SK-N-SH (cell line): ENCODE measurements at regions not wholly inside any gene's neighbourhood (a gene's known extent, or its start where the extent isn't known, plus 50 kb on each side); places are given as distances from the start of the nearest gene placed in this dataset.

Experiments used
- CTCF ChIA-PET: fragments of 300-600, 350-600 bp; formaldehyde crosslinking; extraction: SDS; loops from one replicate; lab custom pipeline; 2021; lab: Yijun Ruan, JAX
- POLR2A ChIA-PET: fragments of 350-600 bp; sonication (Branson Sonifier 250); formaldehyde crosslinking; extraction: SDS; loops from one replicate; lab custom pipeline; 2020; ENCODE audit warnings: antibody characterized with exemption, inconsistent platforms; lab: Yijun Ruan, JAX
- DNase-seq: peaks from one replicate; pipeline ENCODE4 v3.0.0; 2012
- H2AFZ ChIP-seq: fragments of 200-600 bp; sonication (generic); 2 replicates; pipeline ENCODE4 v1.8.1; 2016; ENCODE audit warnings: antibody characterized with exemption, mild to moderate bottlenecking, low read depth
- H3F3A ChIP-seq: fragments of 200-600 bp; sonication (generic); replicated peaks from 2 replicates; pipeline ENCODE3; 2016; ENCODE audit warnings: antibody characterized with exemption, mild to moderate bottlenecking; ENCODE audit not compliant: insufficient read depth
- H3K27ac ChIP-seq, 2 experiments: fragments of 200-500 bp in 1 of 2; fragments of 200-600 bp in 1 of 2; sonication (Bioruptor generic) in 1 of 2; sonication (generic), shearing (Covaris generic) in 1 of 2; 2 replicates each; pipeline versions ENCODE4 v1.5.1 to v1.6.1; 2014 to 2016; ENCODE audit warnings: low read depth in 2 of 2, inconsistent platforms in 1 of 2, low read length in 1 of 2, mild to moderate bottlenecking in 1 of 2, mixed read lengths in 1 of 2
- H3K27me3 ChIP-seq: fragments of 200-600 bp; sonication (generic), shearing (Covaris generic); 2 replicates; pipeline ENCODE4 v1.6.1; 2016; ENCODE audit warnings: mixed run types; ENCODE audit not compliant: insufficient read depth
- H3K36me3 ChIP-seq, 2 experiments: fragments of 200-500 bp in 1 of 2; fragments of 200-600 bp in 1 of 2; sonication (Bioruptor generic) in 1 of 2; sonication (generic) in 1 of 2; replicated peaks in 1 of 2; 2 replicates each; pipeline versions ENCODE3 to v1.5.1; 2014 to 2016; ENCODE audit warnings: low read length in 1 of 2, mild to moderate bottlenecking in 1 of 2; ENCODE audit not compliant: insufficient read depth in 2 of 2, control insufficient read depth in 1 of 2
- H3K4me1 ChIP-seq, 2 experiments: fragments of 200-500 bp in 1 of 2; fragments of 200-600 bp in 1 of 2; sonication (Bioruptor generic) in 1 of 2; sonication (generic), shearing (Covaris generic) in 1 of 2; 2 replicates each; pipeline versions ENCODE4 v1.5.1 to v1.6.1; 2014 to 2016; ENCODE audit warnings: low read depth in 1 of 2, low read length in 1 of 2, mixed run types in 1 of 2; ENCODE audit not compliant: insufficient read depth in 2 of 2, control insufficient read depth in 1 of 2
- H3K4me2 ChIP-seq: fragments of 200-600 bp; sonication (generic), shearing (Covaris generic); 2 replicates; pipeline ENCODE4 v1.6.1; 2017; ENCODE audit warnings: mixed run types
- H3K4me3 ChIP-seq, 2 experiments: fragments of 200-500 bp in 1 of 2; fragments of 200-600 bp in 1 of 2; sonication (Bioruptor generic) in 1 of 2; sonication (generic), shearing (Covaris generic) in 1 of 2; 2 replicates each; pipeline versions ENCODE4 v1.5.1 to v1.8.1; 2014 to 2016; ENCODE audit warnings: low read depth in 2 of 2, inconsistent platforms in 1 of 2, low read length in 1 of 2, mild to moderate bottlenecking in 1 of 2, mixed read lengths in 1 of 2, moderate library complexity in 1 of 2
- H3K79me2 ChIP-seq: fragments of 200-600 bp; sonication (generic); 2 replicates; pipeline ENCODE4 v1.8.1; 2017; ENCODE audit warnings: mild to moderate bottlenecking; ENCODE audit not compliant: insufficient read depth
- H3K9ac ChIP-seq: fragments of 200-600 bp; sonication (generic); 2 replicates; pipeline ENCODE4 v1.6.1; 2017; ENCODE audit warnings: mixed run types
- H3K9me2 ChIP-seq: fragments of 200-600 bp; sonication (generic); 2 replicates; pipeline ENCODE4 v1.6.1; 2017; ENCODE audit warnings: mixed run types
- H3K9me3 ChIP-seq: fragments of 200-600 bp; sonication (generic); 2 replicates; pipeline ENCODE4 v1.6.1; 2017; ENCODE audit warnings: mixed run types, mild to moderate bottlenecking, moderate library complexity
- H4K20me1 ChIP-seq: fragments of 200-600 bp; sonication (generic); 2 replicates; pipeline ENCODE4 v1.6.1; 2017; ENCODE audit warnings: mild to moderate bottlenecking, mixed run types; ENCODE audit not compliant: insufficient read depth
- CTCF ChIP-seq: fragments of 200-600 bp; sonication (generic); IDR thresholded peaks from 2 replicates; pipeline ENCODE4 v1.6.1; 2017; ENCODE audit warnings: antibody characterized with exemption, mild to moderate bottlenecking, moderate library complexity
- ELF1 ChIP-seq: IDR thresholded peaks from 2 replicates; pipeline ENCODE4 v1.4.0; 2012
- FOXJ3 ChIP-seq: sonication (generic); formaldehyde crosslinking; IDR thresholded peaks from 2 replicates; pipeline ENCODE4 v1.5.1; 2020; ENCODE audit warnings: mild to moderate bottlenecking, missing genetic modification reagents
- GABPA ChIP-seq: IDR thresholded peaks from 2 replicates; pipeline ENCODE4 v1.4.0; 2012; ENCODE audit warnings: low read depth, mild to moderate bottlenecking
- IRF3 ChIP-seq: fragments of 150-350 bp; IDR thresholded peaks from 2 replicates; pipeline ENCODE4 v1.6.1; 2016; ENCODE audit warnings: mild to moderate bottlenecking, low read depth, low read length
- MAX ChIP-seq: IDR thresholded peaks from 2 replicates; pipeline ENCODE4 v1.4.0; 2012; ENCODE audit warnings: low read depth
- MEF2A ChIP-seq: IDR thresholded peaks from 2 replicates; pipeline ENCODE4 v1.4.0; 2012; ENCODE audit warnings: low read depth, borderline replicate concordance
- MXI1 ChIP-seq: IDR thresholded peaks from 2 replicates; pipeline ENCODE4 v1.6.1; 2012; ENCODE audit warnings: mild to moderate bottlenecking, low read depth, low read length, improper control_type of control experiment
- NFIC ChIP-seq: IDR thresholded peaks from 2 replicates; pipeline ENCODE4 v1.4.0; 2012; ENCODE audit warnings: borderline replicate concordance
- PBX3 ChIP-seq: IDR thresholded peaks from 2 replicates; pipeline ENCODE4; 2012
- RAD21 ChIP-seq: IDR thresholded peaks from 2 replicates; pipeline ENCODE4 v1.6.1; 2012; ENCODE audit warnings: mild to moderate bottlenecking, low read length
- REST ChIP-seq: IDR thresholded peaks from 2 replicates; pipeline ENCODE4 v1.6.1; 2012; ENCODE audit warnings: mild to moderate bottlenecking, low read depth, low read length, moderate library complexity
- SIN3A ChIP-seq: IDR thresholded peaks from 2 replicates; pipeline ENCODE4 v1.6.1; 2012; ENCODE audit warnings: low read depth, mild to moderate bottlenecking, low read length, moderate library complexity, borderline replicate concordance
- SMC3 ChIP-seq: IDR thresholded peaks from 2 replicates; pipeline ENCODE4 v1.6.1; 2012; ENCODE audit warnings: low read depth, low read length, improper control_type of control experiment
- TAF1 ChIP-seq: IDR thresholded peaks from 2 replicates; pipeline ENCODE4 v1.6.1; 2012; ENCODE audit warnings: low read depth, mild to moderate bottlenecking, low read length, moderate library complexity, borderline replicate concordance
- TCF12 ChIP-seq: IDR thresholded peaks from 2 replicates; pipeline ENCODE4 v1.4.0; 2012
- USF1 ChIP-seq: IDR thresholded peaks from 2 replicates; pipeline ENCODE4 v1.4.0; 2012; ENCODE audit warnings: low read depth, borderline replicate concordance
- USF2 ChIP-seq: fragments of 150-350 bp; IDR thresholded peaks from 2 replicates; pipeline ENCODE4 v1.6.1; 2017; ENCODE audit warnings: antibody characterized with exemption, low read length, low read depth, borderline replicate concordance
- ZBTB33 ChIP-seq: IDR thresholded peaks from 2 replicates; pipeline ENCODE4 v1.4.0; 2012; ENCODE audit warnings: low read depth, borderline replicate concordance
- WGBS: methylation state at CpG from one replicate; pipeline ENCODE4 v1.1.6; 2017; ENCODE audit warnings: low lambda C conversion rate; 5-methylcytosine and 5-hydroxymethylcytosine counted together

- H3K9me2 ChIP-seq, result no peaks in the 10 kb centered on the region
- DNase-seq, result no peak
- ChIA-PET POLR2A (no interaction called here), CTCF (interaction anchor here (1.0 kb wide), 1 partner anchor 342 kb away, joined by 3 read pairs; no protein-coding TSS in a partner anchor)
- H3K9ac ChIP-seq, result no peak overlapping the region
- no peaks in the 10 kb centered on the region for H4K20me1 ChIP-seq
- H3F3A ChIP-seq, result no peaks in the 10 kb centered on the region
- H3K79me2 ChIP-seq, result no peaks in the 10 kb centered on the region
- H3K4me3 ChIP-seq, result no peak overlapping the region
- no peaks in the 10 kb centered on the region for H3K4me1 ChIP-seq
- no peak overlapping the region for H3K4me2 ChIP-seq
- H2AFZ ChIP-seq, result no peak overlapping the region
- TF ChIP-seq SMC3 (no peak), SIN3A (no peak), TCF12 (no peak), FOXJ3 (CRISPR knock-in tag) (no peak), IRF3 (no peak), TAF1 (no peak), USF1 (no peak), USF2 (no peak), REST (no peak), PBX3 (no peak), MEF2A (no peak), MXI1 (no peak), MAX (no peak), RAD21 (no peak), ELF1 (no peak), GABPA (no peak), NFIC (no peak), CTCF (no peak), ZBTB33 (no peak)
- H3K27me3 ChIP-seq, result no peaks in the 10 kb centered on the region
- H3K9me3 ChIP-seq, result peaks cover 8% of the 10 kb centered on the region; the same call in 1 of the 2 replicates
- WGBS, result 14% methylated on average over 2 of the region's 2 CpGs
- no peak overlapping the region for H3K27ac ChIP-seq
- no peaks in the 10 kb centered on the region for H3K36me3 ChIP-seq
These were observed 455.6 kb upstream of the COBL start for GRCh38 chr7:51772190-51772589.
